ENCODE measurements at regions not wholly inside any gene's neighbourhood (a gene's known extent, or its start where the extent isn't known, plus 50 kb on each side); places are given as distances from the start of the nearest gene placed in this dataset.
"Not testable (repeated sequence)": the region's sequence is repeated elsewhere in the genome, so short reads cannot be mapped to it uniquely, and the experiment has no call there.

GRCh38 chr1:121443001-121443540, 258.3 kb downstream of the SRGAP2C start:
- no peak for DNase-seq (ENCODE audit: low read depth in 3 of 3, low spot score in 1 of 3)

DNA sequence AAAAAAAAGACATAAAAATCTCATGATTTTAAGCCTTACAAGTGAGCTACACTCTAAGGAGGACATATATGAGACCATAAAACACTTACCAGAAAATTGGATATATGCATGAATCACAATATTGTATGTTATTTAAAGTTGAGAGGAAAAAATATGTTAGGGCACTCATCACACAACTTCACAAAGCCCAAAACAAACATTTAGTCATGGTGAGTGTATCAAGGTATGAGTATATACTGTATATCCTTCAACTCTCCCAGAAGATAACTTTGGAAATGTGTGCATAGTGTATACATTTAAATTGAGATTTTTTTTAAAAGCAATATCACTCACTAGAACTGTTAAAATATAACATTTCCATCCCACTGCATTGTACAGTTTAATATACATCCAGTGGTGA, 259.3 kb downstream of the SRGAP2C start:
- no peak for DNase-seq (ENCODE audit: low read depth in 3 of 3, low spot score in 1 of 3)

DNA sequence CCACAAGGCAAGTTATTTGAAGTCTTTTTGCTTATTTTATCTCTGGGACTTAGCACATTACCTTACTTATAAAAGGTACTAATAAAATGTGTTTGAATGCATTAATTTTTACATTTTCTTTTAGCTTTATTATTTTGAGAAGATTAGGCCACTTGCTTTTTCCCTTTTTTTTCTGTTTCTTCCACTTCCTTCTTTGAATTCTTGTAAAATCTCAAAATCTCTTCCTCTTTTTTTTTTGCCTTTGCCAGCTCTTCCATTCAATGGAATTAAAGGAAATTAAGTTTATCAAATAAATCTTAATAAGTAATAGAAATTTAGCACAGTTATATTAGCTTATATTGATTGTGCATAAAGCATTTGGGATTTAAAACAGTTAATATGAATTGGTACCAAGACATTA, 260.9 kb downstream of the SRGAP2C start:
- no peak for DNase-seq (ENCODE audit: low read depth in 3 of 3, low spot score in 1 of 3)

DNA sequence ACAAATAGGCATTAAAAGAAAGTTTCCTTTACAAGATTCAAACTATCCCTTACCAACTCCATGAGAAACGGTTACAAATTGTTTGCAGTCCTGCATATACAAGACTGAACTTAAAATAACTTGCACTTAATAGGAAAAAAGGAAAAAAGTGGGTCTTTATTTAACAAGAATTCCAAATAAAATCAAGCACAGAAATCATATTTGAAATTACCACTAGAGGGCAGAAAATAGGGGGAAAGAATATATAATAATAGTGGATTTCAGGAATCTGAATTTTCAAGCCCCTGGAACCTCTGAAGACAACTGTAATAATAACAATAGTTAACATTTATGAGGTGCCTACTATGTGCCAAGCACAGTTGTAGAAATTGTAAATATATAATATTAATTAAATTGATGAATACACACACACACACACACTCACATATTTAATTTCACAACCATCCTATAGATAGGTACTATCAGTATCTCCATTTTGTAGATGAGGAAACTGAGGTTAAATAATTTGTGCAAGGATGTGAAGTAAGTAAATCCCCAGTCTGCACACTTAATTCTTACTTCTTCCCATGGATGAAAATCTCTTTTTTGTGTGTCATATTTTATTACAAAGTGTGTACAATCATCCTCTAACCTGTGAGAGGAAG, 262.6 kb downstream of the SRGAP2C start:
- not testable (repeated sequence) for DNase-seq (ENCODE audit: low read depth in 3 of 3, low spot score in 1 of 3)

DNA sequence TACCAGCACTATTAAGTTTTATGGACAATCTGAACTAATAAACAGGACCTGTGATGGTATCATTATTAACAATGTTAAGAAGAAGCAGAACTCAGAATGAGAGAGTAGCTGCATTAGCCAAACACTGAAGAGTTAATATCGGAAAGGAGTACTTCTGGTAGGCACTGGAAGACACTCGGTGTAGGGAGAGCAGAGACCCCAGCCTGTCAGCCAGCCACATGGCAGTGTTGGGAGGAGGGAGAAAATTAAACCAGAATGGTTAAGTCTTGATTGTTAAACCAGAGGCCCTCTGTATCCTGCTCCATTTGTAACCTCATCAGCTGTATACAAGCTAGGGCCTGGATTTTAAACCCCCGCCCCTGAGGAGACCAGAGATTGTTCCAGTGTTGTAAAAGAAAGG, 263.3 kb downstream of the SRGAP2C start:
- DNase-seq (ENCODE audit: low read depth in 3 of 3, low spot score in 1 of 3) = not testable (repeated sequence)

DNA sequence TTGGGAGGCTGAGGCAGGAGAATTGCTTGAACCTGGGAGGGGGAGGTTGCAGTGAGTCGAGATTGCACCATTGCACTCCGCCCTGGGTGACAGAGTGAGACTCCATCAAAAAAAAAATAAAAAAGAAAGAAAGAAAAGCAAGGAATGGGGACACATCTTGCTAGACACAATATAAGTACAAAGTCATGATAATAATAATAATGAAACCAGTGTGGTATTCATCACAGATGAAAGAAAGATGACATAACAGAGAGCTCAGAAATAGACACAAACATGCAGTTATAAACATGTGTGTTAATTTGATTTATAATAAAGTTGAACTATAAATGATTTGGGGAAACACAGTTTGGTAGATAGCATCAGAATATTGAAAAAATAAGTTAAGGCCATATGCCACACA, 264.1 kb downstream of the SRGAP2C start:
- no peak for DNase-seq (ENCODE audit: low read depth in 3 of 3, low spot score in 1 of 3)

DNA sequence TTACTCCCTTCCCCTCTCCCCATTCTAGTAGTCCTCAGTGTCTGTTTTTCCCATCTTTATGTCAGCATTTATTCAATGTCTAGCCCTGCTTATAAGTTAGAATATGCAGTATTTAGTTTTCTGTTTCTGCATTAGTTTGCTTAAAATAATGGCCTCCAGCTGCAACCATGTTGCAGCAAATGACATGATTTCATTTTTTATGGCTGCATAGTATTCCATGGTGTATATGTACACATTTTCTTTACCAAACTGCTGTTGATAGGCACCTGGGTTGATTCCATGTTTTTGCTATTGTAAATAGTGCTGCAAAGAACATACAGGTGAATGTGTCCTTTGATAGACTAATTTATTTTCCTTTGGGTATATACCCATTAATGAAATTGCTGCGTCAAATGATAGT, 267.7 kb downstream of the SRGAP2C start:
- no peak for DNase-seq (ENCODE audit: low read depth in 3 of 3, low spot score in 1 of 3)

GRCh38 chr1:121458291-121459048, 273.7 kb downstream of the SRGAP2C start:
- no peak for DNase-seq (ENCODE audit: low read depth in 3 of 3, low spot score in 1 of 3)

- DNase-seq (ENCODE audit: low read depth in 3 of 3, low spot score in 1 of 3) = no peak
These were observed 274.5 kb downstream of the SRGAP2C start for GRCh38 chr1:121459235-121459634.

DNA sequence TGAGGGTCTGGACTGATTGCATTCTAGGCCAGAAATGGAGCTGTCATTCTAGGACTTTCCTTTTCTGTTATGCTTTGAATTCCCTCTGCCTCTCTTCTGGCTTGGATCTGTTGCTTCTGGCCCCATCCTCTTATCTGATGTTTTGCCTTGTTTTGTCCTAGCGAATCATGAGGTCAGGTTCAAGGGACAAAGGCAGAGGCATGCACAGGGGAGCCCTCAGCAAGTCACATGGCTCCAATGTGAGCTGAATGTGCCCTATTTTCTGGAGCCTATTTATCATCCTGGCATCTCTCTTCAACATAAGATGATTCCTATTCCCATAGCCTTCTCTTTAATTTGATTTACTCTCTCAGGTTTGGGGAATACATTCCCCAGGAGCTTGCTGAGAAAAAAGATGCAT, 284.6 kb downstream of the SRGAP2C start:
- not testable (repeated sequence) for DNase-seq (ENCODE audit: low read depth in 3 of 3, low spot score in 1 of 3)

GRCh38 chr1:121470401-121470800, 285.6 kb downstream of the SRGAP2C start:
- not testable (repeated sequence) for DNase-seq (ENCODE audit: low read depth in 3 of 3, low spot score in 1 of 3)

GRCh38 chr1:121471523-121471922, 286.7 kb downstream of the SRGAP2C start:
- no peak for DNase-seq (ENCODE audit: low read depth in 3 of 3, low spot score in 1 of 3)

- no peak for DNase-seq (ENCODE audit: low read depth in 3 of 3, low spot score in 1 of 3)
These were observed 287.2 kb downstream of the SRGAP2C start for GRCh38 chr1:121472017-121472416.

- no peak for DNase-seq (ENCODE audit: low read depth in 3 of 3, low spot score in 1 of 3)
These were observed 298.5 kb downstream of the SRGAP2C start for GRCh38 chr1:121483234-121483633.

DNA sequence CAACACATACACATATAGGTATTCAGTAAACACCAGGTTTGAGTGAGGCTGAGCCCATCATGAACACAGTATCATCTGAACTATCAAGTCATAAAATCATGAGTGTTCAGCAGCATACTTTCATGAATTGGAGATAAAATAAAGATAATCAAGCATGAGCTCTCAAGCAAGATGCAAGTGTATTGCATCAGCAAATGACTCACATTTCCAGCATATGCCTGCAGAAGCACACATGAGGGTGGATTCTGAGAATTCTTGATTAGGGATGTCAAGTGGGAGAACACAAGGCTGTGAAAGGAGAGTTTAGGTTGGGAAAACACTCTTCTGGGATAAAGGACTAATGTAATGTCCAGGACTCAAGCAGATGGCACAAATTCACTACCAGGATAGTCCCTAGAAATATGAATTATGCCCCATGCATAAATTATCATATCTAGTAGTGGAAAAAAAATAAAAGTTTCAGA, 299.2 kb downstream of the SRGAP2C start:
- DNase-seq (ENCODE audit: low read depth in 3 of 3, low spot score in 1 of 3) = no peak

DNA sequence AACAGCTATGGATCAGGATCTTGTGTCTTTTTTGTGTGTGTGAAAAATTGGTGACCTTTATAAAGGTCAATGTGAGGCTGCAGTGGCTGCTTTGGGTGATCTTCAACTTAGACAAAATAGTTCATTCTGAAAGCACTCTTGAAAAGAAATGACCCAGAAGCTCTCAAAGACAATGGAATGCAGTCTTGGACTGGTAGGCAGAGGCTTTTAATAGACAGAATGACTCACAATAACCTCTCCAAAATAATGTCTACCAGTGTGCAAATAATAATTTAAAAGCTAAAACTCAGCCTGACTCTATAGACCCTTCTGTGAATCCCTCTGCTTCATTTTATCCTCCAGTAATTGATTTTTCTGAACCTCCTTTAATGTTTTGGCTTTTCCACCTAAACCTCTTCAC, 310.0 kb downstream of the SRGAP2C start:
- DNase-seq (ENCODE audit: low read depth in 3 of 3, low spot score in 1 of 3) = not testable (repeated sequence)

- DNase-seq (ENCODE audit: low read depth in 3 of 3, low spot score in 1 of 3) = not testable (repeated sequence)
These were observed 326.7 kb downstream of the SRGAP2C start for GRCh38 chr1:121511455-121511854.

GRCh38 chr1:121511876-121512275, 327.1 kb downstream of the SRGAP2C start:
- not testable (repeated sequence) for DNase-seq (ENCODE audit: low read depth in 3 of 3, low spot score in 1 of 3)

DNA sequence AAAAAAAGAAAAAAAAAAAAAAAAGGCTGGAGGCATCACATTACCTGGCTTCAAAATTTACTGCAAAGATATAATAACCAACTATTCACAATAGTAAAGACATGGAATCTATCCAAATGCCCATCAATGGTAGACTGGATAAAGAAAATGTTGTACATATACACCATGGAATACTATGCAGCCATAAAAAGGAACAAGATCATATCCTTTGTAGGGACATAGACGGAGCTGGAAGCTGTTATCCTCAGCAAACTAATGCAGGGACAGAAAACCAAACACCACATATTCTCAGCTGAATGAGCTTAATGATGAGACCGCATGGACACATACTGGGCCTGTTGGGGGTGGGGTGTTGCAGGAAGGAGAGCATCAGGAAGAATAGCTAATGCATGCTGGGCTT, 330.5 kb downstream of the SRGAP2C start:
- DNase-seq (ENCODE audit: low read depth in 3 of 3, low spot score in 1 of 3) = no peak

DNA sequence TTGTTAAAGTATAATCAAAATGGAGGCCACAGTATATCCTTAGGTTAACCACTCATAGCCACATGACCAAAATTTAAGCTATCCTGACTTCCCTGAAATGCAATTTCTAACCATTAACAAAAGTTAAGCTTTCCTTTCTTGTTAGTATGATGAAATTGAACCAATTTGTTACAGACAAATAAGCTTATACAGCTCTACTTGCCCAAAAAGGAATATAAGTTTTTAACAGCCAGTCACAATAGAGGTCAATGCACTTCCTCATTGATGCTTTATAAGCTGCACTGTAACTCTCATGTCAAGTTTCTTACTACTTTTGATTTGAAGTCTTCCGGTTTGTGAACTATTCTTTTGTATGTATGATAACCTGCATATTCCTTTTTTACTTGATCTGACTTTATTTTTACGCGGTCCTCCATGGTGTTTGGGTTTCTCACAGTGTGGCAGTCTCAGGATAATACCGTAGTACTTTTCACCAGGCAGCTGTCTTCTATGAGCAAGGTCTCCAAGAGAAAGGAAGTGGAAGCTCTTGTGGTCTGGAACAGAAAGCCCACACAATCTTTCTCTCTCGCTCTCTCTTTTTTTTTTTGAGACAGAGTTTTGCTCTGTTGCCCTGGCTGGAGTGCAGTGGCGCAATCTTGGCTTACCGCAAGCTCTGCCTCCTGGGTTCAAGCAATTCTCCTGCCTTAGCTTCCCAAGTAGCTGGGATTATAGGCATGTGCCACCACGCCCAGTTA, 331.6 kb downstream of the SRGAP2C start:
- DNase-seq (ENCODE audit: low read depth in 3 of 3, low spot score in 1 of 3) = no peak

GRCh38 chr1:121517586-121518230, 332.9 kb downstream of the SRGAP2C start:
- DNase-seq (ENCODE audit: low read depth in 3 of 3, low spot score in 1 of 3) = no peak

All from stimulated activated CD4-positive, alpha-beta T cell treated with anti-CD3 and anti-CD28 coated beads, TNF-alpha, amount 100 ng/mL, for 1 hour (primary cell).